ENCODE measurements at regions not wholly inside any gene's neighbourhood (a gene's known extent, or its start where the extent isn't known, plus 50 kb on each side); places are given as distances from the start of the nearest gene placed in this dataset.

- H3K27me3 ChIP-seq (ENCODE audit: control insufficient read depth, low read length), result peaks cover 2% of the 10 kb centered on the region
- H3F3A ChIP-seq (ENCODE audit: control insufficient read depth, insufficient read depth), result no peaks in the 10 kb centered on the region
- H4K20me1 ChIP-seq (ENCODE audit: control insufficient read depth, insufficient read depth, low read depth, low read length), result no peaks in the 10 kb centered on the region
- H3K27ac ChIP-seq (ENCODE audit: low read depth, low read length), result no peak overlapping the region
- H3K4me1 ChIP-seq (ENCODE audit: control insufficient read depth, low read length), result no peaks in the 10 kb centered on the region
- no peaks in the 10 kb centered on the region for H3K9me2 ChIP-seq (replicated peaks; ENCODE audit: control insufficient read depth, low read length)
- no peaks in the 10 kb centered on the region for H3K9me3 ChIP-seq (ENCODE audit: control insufficient read depth, insufficient read depth, low read length)
- no peaks in the 10 kb centered on the region for H3K79me2 ChIP-seq (ENCODE audit: control insufficient read depth, low read length)
- no peak overlapping the region for H3K4me2 ChIP-seq (ENCODE audit: low read length)
- TF ChIP-seq EZH2phosphoT487 (IDR thresholded peaks at IDR 0.05; ENCODE audit: borderline replicate concordance, low read length), result no peak
- TF ChIP-seq CTCF (IDR thresholded peaks at IDR 0.05; ENCODE audit: low read depth, low read length, poor library complexity, severe bottlenecking), result no peak
- no peaks in the 10 kb centered on the region for H3K36me3 ChIP-seq (ENCODE audit: control insufficient read depth, low read length)
- no peak overlapping the region for H3K4me3 ChIP-seq (ENCODE audit: low read length)
Observed at GRCh38 chr11:116420030-116420429, 352.8 kb downstream of the BUD13 start.

GRCh38 chr11:116418388-116419041, 354.3 kb downstream of the BUD13 start:
- Histone ChIP-seq H3K27ac (ENCODE audit: low read depth, low read length) (no peak overlapping the region), H4K20me1 (ENCODE audit: control insufficient read depth, insufficient read depth, low read depth, low read length) (no peaks in the 10 kb centered on the region), H3K27me3 (ENCODE audit: control insufficient read depth, low read length) (peaks cover 2% of the 10 kb centered on the region), H3K4me1 (ENCODE audit: control insufficient read depth, low read length) (no peaks in the 10 kb centered on the region), H3K4me2 (ENCODE audit: low read length) (no peak overlapping the region), H3K9me3 (ENCODE audit: control insufficient read depth, insufficient read depth, low read length) (no peaks in the 10 kb centered on the region), H3K79me2 (ENCODE audit: control insufficient read depth, low read length) (no peaks in the 10 kb centered on the region), H3K36me3 (ENCODE audit: control insufficient read depth, low read length) (no peaks in the 10 kb centered on the region), H3K4me3 (ENCODE audit: low read length) (no peak overlapping the region), H3F3A (ENCODE audit: control insufficient read depth, insufficient read depth) (no peaks in the 10 kb centered on the region), H3K9me2 (replicated peaks; ENCODE audit: control insufficient read depth, low read length) (no peaks in the 10 kb centered on the region)
- TF ChIP-seq CTCF (IDR thresholded peaks at IDR 0.05; ENCODE audit: low read depth, low read length, poor library complexity, severe bottlenecking) (no peak), EZH2phosphoT487 (IDR thresholded peaks at IDR 0.05; ENCODE audit: borderline replicate concordance, low read length) (no peak)

- Histone ChIP-seq H4K20me1 (ENCODE audit: control insufficient read depth, insufficient read depth, low read depth, low read length) (no peaks in the 10 kb centered on the region), H3F3A (ENCODE audit: control insufficient read depth, insufficient read depth) (no peaks in the 10 kb centered on the region), H3K4me1 (ENCODE audit: control insufficient read depth, low read length) (no peaks in the 10 kb centered on the region), H3K27me3 (ENCODE audit: control insufficient read depth, low read length) (peaks cover 2% of the 10 kb centered on the region), H3K27ac (ENCODE audit: low read depth, low read length) (no peak overlapping the region), H3K9me2 (replicated peaks; ENCODE audit: control insufficient read depth, low read length) (no peaks in the 10 kb centered on the region), H3K4me2 (ENCODE audit: low read length) (no peak overlapping the region), H3K36me3 (ENCODE audit: control insufficient read depth, low read length) (no peaks in the 10 kb centered on the region), H3K79me2 (ENCODE audit: control insufficient read depth, low read length) (no peaks in the 10 kb centered on the region), H3K4me3 (ENCODE audit: low read length) (no peak overlapping the region), H3K9me3 (ENCODE audit: control insufficient read depth, insufficient read depth, low read length) (no peaks in the 10 kb centered on the region)
- TF ChIP-seq EZH2phosphoT487 (IDR thresholded peaks at IDR 0.05; ENCODE audit: borderline replicate concordance, low read length) (no peak), CTCF (IDR thresholded peaks at IDR 0.05; ENCODE audit: low read depth, low read length, poor library complexity, severe bottlenecking) (no peak)
Observed at GRCh38 chr11:116416852-116417251, 355.9 kb downstream of the BUD13 start.

All from DOHH2 (cell line).